GM23338 (cell line): ENCODE measurements at regions not wholly inside any gene's neighbourhood (a gene's known extent, or its start where the extent isn't known, plus 50 kb on each side); places are given as distances from the start of the nearest gene placed in this dataset.

Experiments
- ATAC-seq: fragments of 200-7000 bp; cut with Tn5 transposase; 3 replicates; pipeline ENCODE4 v1.9.1; 2020
- DNase-seq: peaks from one replicate; pipeline ENCODE4 v3.0.0-alpha.2; 2015; ENCODE audit warnings: low spot score
- H2AFZ ChIP-seq: fragments of 200-600 bp; sonication (generic); 2 replicates; pipeline ENCODE4 v1.8.0; 2016; ENCODE audit warnings: antibody characterized with exemption, mild to moderate bottlenecking, moderate library complexity
- H3F3A ChIP-seq: fragments of 200-600 bp; sonication (generic); replicated peaks from 2 replicates; pipeline ENCODE4 v1.8.0; 2017; ENCODE audit warnings: antibody characterized with exemption, mixed run types, low read depth
- H3K27ac ChIP-seq: fragments of 200-600 bp; sonication (generic); 2 replicates; pipeline ENCODE4 v1.6.1; 2016; ENCODE audit warnings: low read depth
- H3K27me3 ChIP-seq: fragments of 200-600 bp; sonication (generic); 2 replicates; pipeline ENCODE4 v1.8.0; 2016; ENCODE audit warnings: mild to moderate bottlenecking, mixed run types, moderate library complexity; ENCODE audit not compliant: insufficient read depth
- H3K36me3 ChIP-seq: fragments of 200-600 bp; sonication (generic); 2 replicates; pipeline ENCODE4 v1.8.0; 2016; ENCODE audit warnings: mild to moderate bottlenecking; ENCODE audit not compliant: insufficient read depth
- H3K4me1 ChIP-seq: fragments of 200-600 bp; sonication (generic); 2 replicates; pipeline ENCODE4 v1.8.0; 2016; ENCODE audit warnings: mild to moderate bottlenecking, moderate library complexity; ENCODE audit not compliant: insufficient read depth
- H3K4me2 ChIP-seq: fragments of 200-600 bp; sonication (generic); 2 replicates; pipeline ENCODE4 v1.7.1; 2017; ENCODE audit warnings: mixed run types
- H3K4me3 ChIP-seq: fragments of 200-600 bp; sonication (generic); 2 replicates; pipeline ENCODE4 v1.6.1; 2016; ENCODE audit warnings: mixed run types
- H3K79me2 ChIP-seq: fragments of 200-600 bp; sonication (generic); replicated peaks from 2 replicates; pipeline ENCODE4 v1.8.0; 2017; ENCODE audit warnings: mild to moderate bottlenecking; ENCODE audit not compliant: insufficient read depth
- H3K9me2 ChIP-seq: fragments of 200-600 bp; sonication (generic); 2 replicates; pipeline ENCODE4 v1.8.0; 2017; ENCODE audit not compliant: insufficient read depth
- H4K20me1 ChIP-seq: fragments of 200-600 bp; sonication (generic); replicated peaks from 2 replicates; pipeline ENCODE4 v1.8.0; 2017; ENCODE audit warnings: mild to moderate bottlenecking; ENCODE audit not compliant: insufficient read depth
- H3K27ac Mint-ChIP-seq: 2 replicates; pipeline ENCODE4 v1.8.0; 2020; ENCODE audit warnings: inconsistent platforms, mild to moderate bottlenecking, moderate library complexity, mixed read lengths
- H3K27me3 Mint-ChIP-seq: 3 replicates; pipeline ENCODE4 v1.8.0; 2022; ENCODE audit warnings: low read depth, mild to moderate bottlenecking, moderate library complexity, mixed read lengths, inconsistent platforms; ENCODE audit not compliant: insufficient read depth, poor library complexity
- H3K36me3 Mint-ChIP-seq: 3 replicates; pipeline ENCODE4 v1.8.0; 2021; ENCODE audit warnings: low read depth, mild to moderate bottlenecking, inconsistent platforms, moderate library complexity, mixed read lengths
- H3K4me1 Mint-ChIP-seq: 3 replicates; pipeline ENCODE4 v1.8.0; 2020; ENCODE audit warnings: mild to moderate bottlenecking, inconsistent platforms, mixed read lengths
- H3K4me3 Mint-ChIP-seq: 3 replicates; pipeline ENCODE4 v1.8.0; 2021; ENCODE audit warnings: moderate library complexity, mild to moderate bottlenecking, inconsistent platforms, mixed read lengths
- H3K9me3 Mint-ChIP-seq: 3 replicates; pipeline ENCODE4 v1.8.0; 2020; ENCODE audit warnings: moderate library complexity, mild to moderate bottlenecking, inconsistent platforms, mixed read lengths
- CREB1 ChIP-seq: fragments of 250-450 bp; sonication (Bioruptor Pico); IDR thresholded peaks from 2 replicates; pipeline ENCODE4 v1.5.0; 2020; ENCODE audit warnings: low read depth, mild to moderate bottlenecking, moderate library complexity
- EZH2 ChIP-seq: fragments of 200-600 bp; sonication (generic); IDR thresholded peaks from one replicate; pipeline ENCODE4 v1.8.0; 2017; ENCODE audit warnings: antibody characterized with exemption, mild to moderate bottlenecking, low read depth; ENCODE audit not compliant: unreplicated experiment
- EZH2phosphoT487 ChIP-seq: fragments of 200-600 bp; sonication (generic); IDR thresholded peaks from one replicate; pipeline ENCODE4 v1.8.1; 2018; ENCODE audit warnings: antibody characterized with exemption; ENCODE audit not compliant: unreplicated experiment
- JUNB ChIP-seq: IDR thresholded peaks from one replicate; pipeline ENCODE4 v1.6.1; 2016; ENCODE audit warnings: antibody characterized with exemption; ENCODE audit not compliant: unreplicated experiment
- NANOG ChIP-seq: IDR thresholded peaks from 2 replicates; pipeline ENCODE4 v1.6.1; 2016; ENCODE audit warnings: antibody characterized with exemption, borderline replicate concordance
- POLR2AphosphoS5 ChIP-seq: IDR thresholded peaks from 2 replicates; pipeline ENCODE4 v1.6.1; 2016; ENCODE audit warnings: antibody characterized with exemption, low read depth
- STAT1 ChIP-seq: IDR thresholded peaks from one replicate; pipeline ENCODE4 v1.6.1; 2016; ENCODE audit warnings: antibody characterized with exemption; ENCODE audit not compliant: unreplicated experiment
- ZNF114 ChIP-seq: fragments of 250-450 bp; sonication (Bioruptor Pico); IDR thresholded peaks from 2 replicates; pipeline ENCODE4 v1.5.0; 2020; ENCODE audit warnings: mild to moderate bottlenecking, moderate library complexity
- ZNF331 ChIP-seq: fragments of 250-450 bp; sonication (Bioruptor Pico); IDR thresholded peaks from 2 replicates; pipeline ENCODE4 v1.5.0; 2020; ENCODE audit warnings: low read depth, mild to moderate bottlenecking, moderate library complexity
- TF ChIP-seq, protein P1 (sequence below): fragments of 250-450 bp; sonication (Bioruptor Pico); IDR thresholded peaks from 2 replicates; pipeline ENCODE4 v1.5.0; 2020; ENCODE audit warnings: mild to moderate bottlenecking, moderate library complexity
- TF ChIP-seq, protein P2 (sequence below), 2 experiments: fragments of 200-600 bp in 1 of 2; sonication (generic) in 1 of 2; conservative IDR thresholded peaks; 2 replicates each; pipeline versions ENCODE4 v1.5.1 to v1.6.1; 2016 to 2017; ENCODE audit warnings: antibody characterized with exemption in 2 of 2, low read depth in 2 of 2, mild to moderate bottlenecking in 2 of 2, moderate library complexity in 1 of 2
- TF ChIP-seq, protein P3 (sequence below): IDR thresholded peaks from one replicate; pipeline ENCODE4 v1.6.1; 2018; ENCODE audit warnings: antibody characterized with exemption; ENCODE audit not compliant: unreplicated experiment
- TF ChIP-seq, protein P4 (sequence below): IDR thresholded peaks from 2 replicates; pipeline ENCODE4 v1.6.1; 2016; ENCODE audit warnings: antibody characterized with exemption

DNA sequence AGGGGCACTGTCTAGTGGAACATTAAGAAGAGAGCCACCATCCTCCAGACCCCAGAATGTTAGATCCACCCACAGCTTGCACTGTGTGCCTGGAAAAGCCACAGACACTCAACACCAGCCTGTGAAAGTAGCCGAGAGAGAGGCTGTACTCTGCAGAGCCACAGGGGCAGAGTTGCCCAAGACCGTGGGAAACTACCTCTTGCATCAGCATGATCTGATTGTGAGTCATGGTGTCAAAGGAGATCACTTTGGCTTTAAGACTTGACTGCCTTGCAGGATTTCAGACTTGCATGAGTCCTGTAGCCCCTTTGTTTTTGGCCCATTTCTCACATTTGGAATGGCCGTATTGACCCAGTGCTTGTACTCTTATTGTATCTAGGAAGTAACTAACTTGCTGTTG, 115.9 kb upstream of the CCDC179 start:
- Histone ChIP-seq H3F3A (no peaks in the 10 kb centered on the region), H3K4me1 (no peaks in the 10 kb centered on the region), H3K4me3 (no peak overlapping the region), H3K9me2 (no peaks in the 10 kb centered on the region), H3K36me3 (no peaks in the 10 kb centered on the region), H3K79me2 (no peaks in the 10 kb centered on the region), H3K27ac (no peak overlapping the region), H3K4me2 (no peak overlapping the region), H2AFZ (no peak overlapping the region), H3K27me3 (no peaks in the 10 kb centered on the region), H4K20me1 (no peaks in the 10 kb centered on the region)
- Mint-ChIP-seq H3K27me3 (no peaks in the 10 kb centered on the region), H3K4me3 (no peak overlapping the region), H3K27ac (no peak overlapping the region), H3K36me3 (peaks cover 11% of the 10 kb centered on the region), H3K9me3 (peaks cover 20% of the 10 kb centered on the region), H3K4me1 (no peaks in the 10 kb centered on the region)
- TF ChIP-seq, protein P1, sequence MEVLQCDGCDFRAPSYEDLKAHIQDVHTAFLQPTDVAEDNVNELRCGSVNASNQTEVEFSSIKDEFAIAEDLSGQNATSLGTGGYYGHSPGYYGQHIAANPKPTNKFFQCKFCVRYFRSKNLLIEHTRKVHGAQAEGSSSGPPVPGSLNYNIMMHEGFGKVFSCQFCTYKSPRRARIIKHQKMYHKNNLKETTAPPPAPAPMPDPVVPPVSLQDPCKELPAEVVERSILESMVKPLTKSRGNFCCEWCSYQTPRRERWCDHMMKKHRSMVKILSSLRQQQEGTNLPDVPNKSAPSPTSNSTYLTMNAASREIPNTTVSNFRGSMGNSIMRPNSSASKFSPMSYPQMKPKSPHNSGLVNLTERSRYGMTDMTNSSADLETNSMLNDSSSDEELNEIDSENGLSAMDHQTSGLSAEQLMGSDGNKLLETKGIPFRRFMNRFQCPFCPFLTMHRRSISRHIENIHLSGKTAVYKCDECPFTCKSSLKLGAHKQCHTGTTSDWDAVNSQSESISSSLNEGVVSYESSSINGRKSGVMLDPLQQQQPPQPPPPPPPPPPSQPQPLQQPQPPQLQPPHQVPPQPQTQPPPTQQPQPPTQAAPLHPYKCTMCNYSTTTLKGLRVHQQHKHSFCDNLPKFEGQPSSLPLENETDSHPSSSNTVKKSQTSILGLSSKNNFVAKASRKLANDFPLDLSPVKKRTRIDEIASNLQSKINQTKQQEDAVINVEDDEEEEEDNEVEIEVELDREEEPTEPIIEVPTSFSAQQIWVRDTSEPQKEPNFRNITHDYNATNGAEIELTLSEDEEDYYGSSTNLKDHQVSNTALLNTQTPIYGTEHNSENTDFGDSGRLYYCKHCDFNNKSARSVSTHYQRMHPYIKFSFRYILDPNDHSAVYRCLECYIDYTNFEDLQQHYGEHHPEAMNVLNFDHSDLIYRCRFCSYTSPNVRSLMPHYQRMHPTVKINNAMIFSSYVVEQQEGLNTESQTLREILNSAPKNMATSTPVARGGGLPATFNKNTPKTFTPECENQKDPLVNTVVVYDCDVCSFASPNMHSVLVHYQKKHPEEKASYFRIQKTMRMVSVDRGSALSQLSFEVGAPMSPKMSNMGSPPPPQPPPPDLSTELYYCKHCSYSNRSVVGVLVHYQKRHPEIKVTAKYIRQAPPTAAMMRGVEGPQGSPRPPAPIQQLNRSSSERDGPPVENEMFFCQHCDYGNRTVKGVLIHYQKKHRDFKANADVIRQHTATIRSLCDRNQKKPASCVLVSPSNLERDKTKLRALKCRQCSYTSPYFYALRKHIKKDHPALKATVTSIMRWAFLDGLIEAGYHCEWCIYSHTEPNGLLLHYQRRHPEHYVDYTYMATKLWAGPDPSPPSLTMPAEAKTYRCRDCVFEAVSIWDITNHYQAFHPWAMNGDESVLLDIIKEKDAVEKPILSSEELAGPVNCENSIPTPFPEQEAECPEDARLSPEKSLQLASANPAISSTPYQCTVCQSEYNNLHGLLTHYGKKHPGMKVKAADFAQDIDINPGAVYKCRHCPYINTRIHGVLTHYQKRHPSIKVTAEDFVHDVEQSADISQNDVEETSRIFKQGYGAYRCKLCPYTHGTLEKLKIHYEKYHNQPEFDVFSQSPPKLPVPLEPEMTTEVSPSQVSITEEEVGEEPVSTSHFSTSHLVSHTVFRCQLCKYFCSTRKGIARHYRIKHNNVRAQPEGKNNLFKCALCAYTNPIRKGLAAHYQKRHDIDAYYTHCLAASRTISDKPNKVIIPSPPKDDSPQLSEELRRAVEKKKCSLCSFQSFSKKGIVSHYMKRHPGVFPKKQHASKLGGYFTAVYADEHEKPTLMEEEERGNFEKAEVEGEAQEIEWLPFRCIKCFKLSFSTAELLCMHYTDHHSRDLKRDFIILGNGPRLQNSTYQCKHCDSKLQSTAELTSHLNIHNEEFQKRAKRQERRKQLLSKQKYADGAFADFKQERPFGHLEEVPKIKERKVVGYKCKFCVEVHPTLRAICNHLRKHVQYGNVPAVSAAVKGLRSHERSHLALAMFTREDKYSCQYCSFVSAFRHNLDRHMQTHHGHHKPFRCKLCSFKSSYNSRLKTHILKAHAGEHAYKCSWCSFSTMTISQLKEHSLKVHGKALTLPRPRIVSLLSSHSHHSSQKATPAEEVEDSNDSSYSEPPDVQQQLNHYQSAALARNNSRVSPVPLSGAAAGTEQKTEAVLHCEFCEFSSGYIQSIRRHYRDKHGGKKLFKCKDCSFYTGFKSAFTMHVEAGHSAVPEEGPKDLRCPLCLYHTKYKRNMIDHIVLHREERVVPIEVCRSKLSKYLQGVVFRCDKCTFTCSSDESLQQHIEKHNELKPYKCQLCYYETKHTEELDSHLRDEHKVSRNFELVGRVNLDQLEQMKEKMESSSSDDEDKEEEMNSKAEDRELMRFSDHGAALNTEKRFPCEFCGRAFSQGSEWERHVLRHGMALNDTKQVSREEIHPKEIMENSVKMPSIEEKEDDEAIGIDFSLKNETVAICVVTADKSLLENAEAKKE (CRISPR knock-in tag) = no peak
- no peak for TF ChIP-seq EZH2phosphoT487
- TF ChIP-seq, protein P2, sequence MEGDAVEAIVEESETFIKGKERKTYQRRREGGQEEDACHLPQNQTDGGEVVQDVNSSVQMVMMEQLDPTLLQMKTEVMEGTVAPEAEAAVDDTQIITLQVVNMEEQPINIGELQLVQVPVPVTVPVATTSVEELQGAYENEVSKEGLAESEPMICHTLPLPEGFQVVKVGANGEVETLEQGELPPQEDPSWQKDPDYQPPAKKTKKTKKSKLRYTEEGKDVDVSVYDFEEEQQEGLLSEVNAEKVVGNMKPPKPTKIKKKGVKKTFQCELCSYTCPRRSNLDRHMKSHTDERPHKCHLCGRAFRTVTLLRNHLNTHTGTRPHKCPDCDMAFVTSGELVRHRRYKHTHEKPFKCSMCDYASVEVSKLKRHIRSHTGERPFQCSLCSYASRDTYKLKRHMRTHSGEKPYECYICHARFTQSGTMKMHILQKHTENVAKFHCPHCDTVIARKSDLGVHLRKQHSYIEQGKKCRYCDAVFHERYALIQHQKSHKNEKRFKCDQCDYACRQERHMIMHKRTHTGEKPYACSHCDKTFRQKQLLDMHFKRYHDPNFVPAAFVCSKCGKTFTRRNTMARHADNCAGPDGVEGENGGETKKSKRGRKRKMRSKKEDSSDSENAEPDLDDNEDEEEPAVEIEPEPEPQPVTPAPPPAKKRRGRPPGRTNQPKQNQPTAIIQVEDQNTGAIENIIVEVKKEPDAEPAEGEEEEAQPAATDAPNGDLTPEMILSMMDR (conservative IDR thresholded peaks at IDR 0.05; ENCODE audit: low read depth in 2 of 2) = no peak
- no peak for TF ChIP-seq POLR2AphosphoS5
- TF ChIP-seq ZNF114 (CRISPR knock-in tag) = no peak
- TF ChIP-seq, protein P3, sequence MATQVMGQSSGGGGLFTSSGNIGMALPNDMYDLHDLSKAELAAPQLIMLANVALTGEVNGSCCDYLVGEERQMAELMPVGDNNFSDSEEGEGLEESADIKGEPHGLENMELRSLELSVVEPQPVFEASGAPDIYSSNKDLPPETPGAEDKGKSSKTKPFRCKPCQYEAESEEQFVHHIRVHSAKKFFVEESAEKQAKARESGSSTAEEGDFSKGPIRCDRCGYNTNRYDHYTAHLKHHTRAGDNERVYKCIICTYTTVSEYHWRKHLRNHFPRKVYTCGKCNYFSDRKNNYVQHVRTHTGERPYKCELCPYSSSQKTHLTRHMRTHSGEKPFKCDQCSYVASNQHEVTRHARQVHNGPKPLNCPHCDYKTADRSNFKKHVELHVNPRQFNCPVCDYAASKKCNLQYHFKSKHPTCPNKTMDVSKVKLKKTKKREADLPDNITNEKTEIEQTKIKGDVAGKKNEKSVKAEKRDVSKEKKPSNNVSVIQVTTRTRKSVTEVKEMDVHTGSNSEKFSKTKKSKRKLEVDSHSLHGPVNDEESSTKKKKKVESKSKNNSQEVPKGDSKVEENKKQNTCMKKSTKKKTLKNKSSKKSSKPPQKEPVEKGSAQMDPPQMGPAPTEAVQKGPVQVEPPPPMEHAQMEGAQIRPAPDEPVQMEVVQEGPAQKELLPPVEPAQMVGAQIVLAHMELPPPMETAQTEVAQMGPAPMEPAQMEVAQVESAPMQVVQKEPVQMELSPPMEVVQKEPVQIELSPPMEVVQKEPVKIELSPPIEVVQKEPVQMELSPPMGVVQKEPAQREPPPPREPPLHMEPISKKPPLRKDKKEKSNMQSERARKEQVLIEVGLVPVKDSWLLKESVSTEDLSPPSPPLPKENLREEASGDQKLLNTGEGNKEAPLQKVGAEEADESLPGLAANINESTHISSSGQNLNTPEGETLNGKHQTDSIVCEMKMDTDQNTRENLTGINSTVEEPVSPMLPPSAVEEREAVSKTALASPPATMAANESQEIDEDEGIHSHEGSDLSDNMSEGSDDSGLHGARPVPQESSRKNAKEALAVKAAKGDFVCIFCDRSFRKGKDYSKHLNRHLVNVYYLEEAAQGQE = no peak
- TF ChIP-seq, protein P4, sequence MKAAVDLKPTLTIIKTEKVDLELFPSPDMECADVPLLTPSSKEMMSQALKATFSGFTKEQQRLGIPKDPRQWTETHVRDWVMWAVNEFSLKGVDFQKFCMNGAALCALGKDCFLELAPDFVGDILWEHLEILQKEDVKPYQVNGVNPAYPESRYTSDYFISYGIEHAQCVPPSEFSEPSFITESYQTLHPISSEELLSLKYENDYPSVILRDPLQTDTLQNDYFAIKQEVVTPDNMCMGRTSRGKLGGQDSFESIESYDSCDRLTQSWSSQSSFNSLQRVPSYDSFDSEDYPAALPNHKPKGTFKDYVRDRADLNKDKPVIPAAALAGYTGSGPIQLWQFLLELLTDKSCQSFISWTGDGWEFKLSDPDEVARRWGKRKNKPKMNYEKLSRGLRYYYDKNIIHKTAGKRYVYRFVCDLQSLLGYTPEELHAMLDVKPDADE = no peak
- no peak for TF ChIP-seq EZH2
- no peak for TF ChIP-seq ZNF331 (CRISPR knock-in tag)
- TF ChIP-seq NANOG = no peak
- no peak for TF ChIP-seq JUNB
- TF ChIP-seq STAT1 = no peak
- no peak for TF ChIP-seq CREB1
- DNase-seq (no peak), ATAC-seq (no peak)
